ENCODE measurements at regions not wholly inside any gene's neighbourhood (a gene's known extent, or its start where the extent isn't known, plus 50 kb on each side); places are given as distances from the start of the nearest gene placed in this dataset.
"Not testable (repeated sequence)": the region's sequence is repeated elsewhere in the genome, so short reads cannot be mapped to it uniquely, and the experiment has no call there.

DNA sequence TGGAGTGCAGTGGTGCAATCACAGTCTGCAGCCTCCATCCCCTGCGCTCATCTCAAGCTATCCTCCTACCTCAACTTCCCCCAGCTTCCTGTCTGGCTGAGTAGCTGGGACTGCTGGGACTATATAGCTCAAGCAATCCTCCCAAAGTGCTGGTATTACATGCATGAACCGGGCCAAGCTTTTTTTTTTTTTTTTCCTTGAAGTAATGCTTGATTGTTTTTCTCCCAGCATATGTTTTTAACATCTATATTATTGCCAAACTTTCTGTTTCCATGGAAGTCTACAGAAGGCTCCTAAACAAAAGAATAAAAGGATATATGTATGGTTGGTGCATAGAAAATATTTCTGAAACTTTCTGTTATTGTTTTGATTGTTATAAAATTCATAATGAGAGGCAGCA lies 853.6 kb downstream of the KCNA4 start:
- DNase-seq, result no peak

DNA sequence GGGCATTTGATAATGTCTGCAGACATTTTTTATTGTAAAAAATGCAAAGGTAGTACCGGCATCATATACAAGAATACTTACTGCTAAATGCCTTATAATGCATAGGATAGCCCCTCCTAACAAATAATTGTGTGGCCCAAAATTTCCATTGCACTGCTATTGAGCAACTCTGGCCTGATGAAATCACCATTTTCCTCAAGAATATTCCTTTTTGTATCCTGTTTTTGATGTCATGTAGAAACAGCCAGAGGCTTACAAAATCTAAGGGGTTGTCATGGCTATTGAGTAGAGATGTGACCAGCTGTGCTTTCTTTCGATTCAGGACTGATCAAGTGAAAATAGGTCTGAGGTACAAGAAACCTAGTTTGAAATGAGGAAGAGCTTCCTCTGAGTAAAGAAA lies 854.3 kb downstream of the KCNA4 start:
- DNase-seq, result no peak

DNA sequence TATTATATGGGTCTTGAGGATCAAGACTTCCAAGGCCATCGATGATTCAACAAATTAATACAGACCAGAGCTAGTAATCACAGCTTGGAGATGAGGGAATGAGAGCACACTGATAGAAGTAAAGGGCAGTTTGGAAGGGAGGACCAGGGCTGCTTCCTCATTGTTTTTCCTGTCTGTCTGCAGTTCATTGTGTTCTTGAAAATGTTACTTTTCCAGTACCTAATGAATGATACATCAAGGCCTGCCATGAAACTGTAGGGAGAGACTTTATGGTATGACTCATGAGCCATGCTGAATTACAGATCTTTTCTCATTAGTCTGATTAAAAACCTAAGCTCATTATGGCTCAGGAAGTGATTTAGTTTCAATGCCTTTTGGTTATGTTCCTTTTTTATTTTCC lies 855.6 kb downstream of the KCNA4 start:
- no peak for DNase-seq

DNA sequence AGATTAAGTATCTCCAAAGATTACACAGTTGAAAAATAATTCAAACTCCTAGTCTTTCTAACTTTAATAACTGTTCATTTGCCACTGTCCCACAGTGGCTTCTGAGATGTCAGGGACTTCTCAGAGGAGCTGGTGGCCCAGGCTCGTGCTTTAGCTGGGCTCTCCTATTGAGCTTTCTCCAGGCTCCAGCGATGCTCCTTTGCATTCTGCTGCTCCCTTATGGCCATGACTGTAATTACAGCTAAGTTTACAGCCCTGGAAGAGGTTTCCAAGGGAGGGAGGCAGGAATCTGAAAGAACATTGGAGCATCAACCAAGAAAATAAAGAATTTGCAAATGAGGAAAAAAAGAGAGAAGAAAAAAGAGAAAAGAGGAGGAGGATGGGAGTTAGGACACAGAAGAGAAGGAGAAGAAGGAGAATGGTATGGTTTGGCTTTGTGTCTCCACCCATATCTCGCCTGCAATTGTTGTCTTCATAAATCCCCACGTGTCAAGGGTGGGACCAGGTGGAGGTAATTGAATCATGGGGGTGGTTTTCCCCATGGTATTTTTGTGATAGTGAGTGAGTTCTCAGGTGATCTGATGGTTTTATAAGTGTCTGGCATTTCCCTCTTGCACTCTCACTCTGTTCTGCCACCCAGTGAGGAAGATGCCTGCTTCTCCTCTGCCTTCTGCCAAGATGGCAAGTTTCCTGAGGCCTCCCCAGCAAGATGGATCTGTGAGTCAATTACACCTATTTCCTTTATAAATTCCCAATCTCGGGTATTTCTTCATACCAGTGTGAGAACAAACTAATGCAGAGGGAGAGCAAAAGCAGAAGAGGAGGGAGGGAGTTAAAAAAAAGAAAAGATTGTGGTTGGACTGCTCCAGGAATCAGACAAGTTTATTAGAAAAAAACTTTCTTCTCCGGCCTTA lies 857.0 kb downstream of the KCNA4 start:
- peak; percentile 1 to 32 for DNase-seq

DNA sequence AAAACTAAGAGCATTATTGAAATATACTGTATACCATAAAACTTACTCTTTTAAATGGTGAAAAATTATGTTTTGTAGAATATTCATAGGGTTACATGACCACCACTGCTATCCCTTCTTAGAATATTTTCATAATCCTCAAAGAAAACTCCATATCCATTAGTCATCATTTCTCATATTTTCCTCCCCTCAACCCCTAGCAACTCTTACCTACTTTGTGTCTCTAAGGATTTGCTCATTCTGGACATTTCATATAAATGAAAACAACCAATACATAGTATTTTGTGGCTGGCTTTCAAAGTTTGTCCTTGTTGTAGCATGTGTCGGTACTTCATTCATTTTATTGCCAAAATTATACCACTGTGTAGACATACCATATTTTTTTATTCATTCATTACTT lies 863.8 kb downstream of the KCNA4 start:
- no peak for DNase-seq

DNA sequence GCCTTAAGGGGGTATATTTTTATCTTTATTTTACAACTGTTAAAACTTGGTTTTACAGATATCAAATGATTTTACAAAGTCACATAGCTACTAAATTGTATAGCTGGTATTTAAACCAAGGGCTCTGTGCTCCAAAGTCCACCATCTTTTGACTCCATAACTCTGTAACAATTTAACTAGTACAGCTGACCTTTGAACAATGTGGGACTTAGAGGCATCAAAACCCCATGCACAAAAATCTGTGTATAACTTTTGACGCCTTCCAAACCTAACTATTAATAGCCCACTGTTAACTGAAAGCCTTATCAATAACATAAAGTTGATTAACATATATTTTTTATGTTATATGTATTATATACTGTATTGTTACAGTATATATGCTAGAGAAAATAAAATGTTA lies 874.3 kb downstream of the KCNA4 start:
- not testable (repeated sequence) for DNase-seq

DNA sequence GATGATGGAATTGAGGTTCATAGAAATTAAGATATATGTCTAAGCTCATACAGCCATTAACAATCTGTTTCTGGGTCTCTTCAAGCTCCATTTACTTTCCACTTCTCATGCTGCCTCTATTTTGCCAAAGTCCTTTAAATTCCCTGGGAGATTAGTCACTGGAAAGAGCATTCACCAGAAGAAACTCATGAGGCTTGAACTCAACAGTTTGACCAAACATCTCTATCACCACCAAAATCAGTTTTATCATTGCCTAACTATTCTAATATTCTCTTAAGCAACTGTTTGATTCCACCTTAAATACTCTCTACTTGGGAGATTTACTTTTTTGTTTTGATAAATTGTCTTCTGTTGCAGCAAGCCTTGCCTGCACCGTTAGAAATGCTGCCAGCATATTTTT lies 881.3 kb downstream of the KCNA4 start:
- no peak for DNase-seq

DNA sequence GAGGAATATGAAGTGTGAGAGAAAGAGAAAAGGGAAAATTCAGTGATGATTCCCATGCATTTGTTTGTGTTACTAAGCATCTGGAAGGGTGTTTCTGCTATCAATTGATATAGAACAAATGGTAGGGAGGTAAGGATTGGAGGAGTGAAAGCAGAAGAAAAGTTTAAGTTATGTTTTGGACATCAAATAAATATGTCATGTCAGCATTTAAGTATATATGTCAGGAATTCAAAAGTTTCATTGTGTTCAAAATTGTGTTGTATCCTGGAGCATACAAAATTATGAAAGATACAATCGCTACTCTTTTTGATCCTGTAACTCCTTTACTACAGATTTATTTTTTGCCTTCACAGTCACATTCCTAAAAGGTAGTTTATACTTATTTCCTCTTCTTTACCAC lies 885.8 kb downstream of the KCNA4 start:
- DNase-seq, result no peak

DNA sequence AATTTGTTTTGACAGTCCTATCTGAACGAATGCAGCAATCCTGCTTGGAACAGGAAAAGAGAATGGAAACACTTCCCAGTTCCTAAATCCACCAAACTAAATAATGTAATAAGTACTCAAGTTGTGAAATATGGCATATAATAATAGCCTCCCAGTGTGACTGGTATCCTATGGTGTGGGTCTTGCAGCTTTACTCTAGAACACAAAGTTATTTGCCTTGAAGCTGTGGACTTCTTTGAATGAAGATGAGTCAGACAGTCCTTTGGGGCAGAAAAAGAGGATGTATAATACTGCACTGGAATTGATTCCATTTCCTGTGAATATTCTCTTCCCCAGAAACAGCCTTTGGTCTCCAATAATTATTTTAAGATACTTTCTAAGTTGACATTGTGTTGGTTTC lies 887.0 kb downstream of the KCNA4 start:
- DNase-seq, result no peak

DNA sequence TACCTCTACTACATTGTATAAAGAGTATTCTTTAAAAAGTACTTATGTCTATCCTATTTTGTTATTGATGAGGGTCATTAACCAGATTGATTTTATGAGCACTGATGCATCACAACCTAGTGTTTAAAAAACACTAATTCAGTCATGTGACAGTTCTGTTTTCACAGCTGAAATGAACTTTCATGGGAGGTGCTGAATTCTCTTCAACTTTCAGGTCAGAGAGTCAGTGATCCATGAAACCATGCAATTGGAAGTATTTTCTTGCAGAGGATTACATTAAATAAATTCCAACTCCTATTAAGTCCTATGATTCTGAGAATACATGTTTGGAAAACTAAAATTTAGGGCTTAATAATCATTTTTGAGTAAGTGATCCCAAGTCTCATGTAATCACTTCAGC lies 889.4 kb downstream of the KCNA4 start:
- no peak for DNase-seq

DNA sequence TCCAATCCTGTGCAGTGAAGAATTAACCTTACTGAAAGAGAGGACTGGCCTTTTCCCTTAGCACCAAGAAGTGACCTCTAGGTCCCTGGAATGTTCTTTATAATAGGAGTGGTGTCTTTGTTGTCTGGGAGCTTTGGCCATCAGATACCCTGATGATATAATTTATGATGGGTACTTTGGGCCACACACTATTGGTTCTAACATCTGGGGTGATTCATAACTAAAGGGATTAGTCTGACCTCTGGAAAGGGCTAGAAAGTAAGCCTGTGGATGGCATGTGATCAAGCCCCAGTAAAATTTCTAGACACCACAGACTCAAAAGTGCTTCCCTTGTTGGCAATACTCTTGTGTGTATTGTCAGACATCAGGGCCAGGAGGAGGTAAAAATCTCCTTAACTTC lies 891.2 kb downstream of the KCNA4 start:
- no peak for DNase-seq

DNA sequence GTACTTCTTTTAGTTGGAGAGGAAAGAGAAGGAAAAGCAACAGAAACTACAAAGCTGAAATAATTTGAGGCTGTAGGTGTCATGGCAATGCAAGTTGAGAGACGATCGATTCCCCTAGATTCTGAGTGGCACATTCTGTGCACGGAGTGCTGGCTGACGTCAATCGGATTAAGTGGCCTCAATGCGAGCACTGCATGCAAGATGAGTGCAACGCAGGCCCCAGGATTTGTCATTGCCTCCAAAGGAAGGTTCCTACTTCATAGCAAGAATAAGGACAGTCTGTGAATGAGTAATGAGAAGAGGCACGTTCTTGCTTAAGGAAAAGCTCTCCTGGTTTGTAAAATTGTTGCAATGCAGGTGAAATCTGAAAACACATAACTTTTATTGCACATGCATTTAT lies 892.4 kb downstream of the KCNA4 start:
- no peak for DNase-seq

DNA sequence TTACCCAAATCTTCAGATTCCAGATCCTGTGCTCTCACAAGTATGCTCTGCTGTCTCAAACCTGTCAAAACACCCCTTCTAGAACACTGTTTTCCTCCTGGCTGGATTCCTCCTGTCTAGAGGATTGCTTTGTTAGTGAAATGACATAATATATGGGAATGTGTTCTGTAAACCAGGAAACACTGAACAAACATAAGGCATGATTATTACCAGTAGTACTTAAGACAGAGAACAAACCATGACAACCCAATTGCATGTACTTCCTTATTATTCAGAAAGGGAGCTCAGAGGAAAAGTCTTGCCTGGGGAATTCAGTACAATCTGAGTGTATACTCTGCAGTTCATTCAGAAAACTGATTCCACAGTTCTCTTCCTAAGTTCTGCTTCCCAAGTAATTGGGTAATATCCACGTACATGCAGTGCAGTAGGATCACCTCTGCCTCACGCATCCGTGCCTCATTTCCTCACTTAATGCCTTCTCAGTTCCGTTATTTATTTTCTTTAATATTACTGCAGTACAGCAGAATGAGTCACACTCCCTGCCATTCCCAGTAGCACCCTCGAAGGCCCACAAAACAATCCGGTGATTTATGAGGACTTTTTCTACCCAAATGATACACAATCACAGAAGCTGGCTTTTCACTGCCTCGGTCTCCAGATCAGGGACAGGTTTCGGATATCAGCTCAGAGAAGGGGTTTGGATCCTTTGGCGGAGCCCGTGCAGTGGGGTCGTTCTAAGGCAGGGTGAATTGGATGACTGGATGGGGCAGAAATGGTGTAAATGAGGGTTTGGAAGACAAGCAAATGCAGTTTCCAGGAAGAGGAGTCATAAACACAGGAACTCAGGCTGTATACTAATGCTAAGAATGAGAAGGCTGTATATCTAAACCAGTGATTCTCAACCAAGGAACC lies 896.9 kb downstream of the KCNA4 start:
- DNase-seq, result peak in 1 of 2 donors; percentile 0

DNA sequence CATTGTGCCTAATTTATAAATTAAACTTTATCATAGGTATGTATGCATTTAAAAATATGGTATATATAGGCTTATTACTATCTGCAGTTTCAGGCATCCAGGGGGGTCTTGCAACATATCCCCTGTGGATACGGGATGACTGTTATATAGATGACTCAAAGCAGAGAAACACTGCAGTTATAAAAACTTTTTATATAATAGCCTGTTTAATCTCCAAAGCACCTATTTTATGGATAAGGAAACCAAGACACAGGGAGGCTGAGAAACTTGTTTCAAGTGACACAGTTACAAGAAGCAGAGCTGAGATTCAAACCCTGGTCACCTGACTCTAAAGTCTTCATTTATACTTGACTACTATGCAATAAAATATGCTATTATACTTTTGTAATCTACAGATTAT lies 897.7 kb downstream of the KCNA4 start:
- no peak for DNase-seq

DNA sequence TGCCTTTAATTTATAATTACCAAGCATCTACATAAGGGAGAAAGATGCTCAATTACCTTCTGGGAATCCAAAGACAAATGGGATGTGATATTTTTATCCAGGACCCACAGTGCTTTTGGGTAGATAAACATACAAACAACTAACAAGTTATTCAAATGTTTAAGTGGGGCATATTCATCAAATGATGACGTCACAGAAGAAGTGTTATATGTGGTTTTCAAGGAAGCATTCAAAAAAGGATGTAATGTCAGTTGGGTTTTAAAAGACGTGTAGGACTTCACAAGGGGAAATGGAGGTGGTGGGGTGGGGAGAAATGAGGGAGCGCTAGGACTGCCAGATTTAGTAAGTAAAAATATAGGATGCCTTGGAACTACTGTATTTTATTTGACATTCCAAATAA lies 915.9 kb downstream of the KCNA4 start:
- no peak for DNase-seq

DNA sequence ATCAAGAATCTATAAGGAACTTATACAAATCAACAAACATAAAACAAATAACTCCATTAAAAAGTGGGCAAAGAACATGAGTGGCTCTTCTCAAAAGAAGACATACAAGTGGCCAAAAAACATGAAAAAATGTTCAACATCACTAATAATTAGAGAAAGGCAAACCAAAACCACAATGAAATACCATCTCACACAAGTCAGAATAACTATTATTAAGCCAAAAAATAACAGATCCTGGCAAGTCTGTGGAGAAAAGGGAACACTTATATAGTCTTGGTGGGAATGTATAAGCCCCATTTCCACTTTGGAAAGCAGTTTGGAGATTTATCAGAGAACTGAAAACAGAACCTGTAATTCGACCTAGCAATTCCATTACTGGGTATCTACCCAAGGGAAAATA lies 921.0 kb downstream of the KCNA4 start:
- DNase-seq, result no peak

DNA sequence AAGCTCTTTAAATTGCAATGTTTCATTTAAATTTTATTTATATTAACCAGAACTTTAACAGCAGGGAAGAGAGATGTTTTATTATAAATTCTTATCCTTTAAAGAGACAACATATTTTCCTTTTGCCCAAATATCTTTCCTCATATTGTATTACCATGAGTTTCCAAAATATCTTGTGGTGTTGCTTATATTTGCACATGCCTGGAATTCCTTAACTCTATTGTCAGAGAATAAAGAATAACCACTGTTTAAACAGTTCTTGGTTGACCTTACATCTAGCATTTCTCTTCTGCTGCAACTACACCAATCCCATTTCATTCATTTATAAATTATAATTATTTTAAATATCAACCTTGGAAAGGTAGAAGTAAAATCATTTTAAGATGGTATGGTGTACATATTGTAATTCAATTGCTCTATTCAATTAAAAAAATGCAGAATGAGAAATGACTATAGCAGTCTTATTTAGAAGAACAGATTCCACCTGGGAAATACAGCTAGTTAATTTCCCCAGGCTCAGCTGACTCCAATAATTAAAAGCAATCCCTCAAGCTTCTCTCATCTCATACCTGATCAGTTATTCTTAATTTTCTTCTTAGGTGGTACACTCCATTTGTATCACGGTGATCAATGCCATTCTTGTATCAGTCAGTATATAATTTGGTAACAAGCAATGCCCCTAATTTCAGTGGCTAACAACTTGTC lies 923.3 kb downstream of the KCNA4 start:
- DNase-seq, result no peak

DNA sequence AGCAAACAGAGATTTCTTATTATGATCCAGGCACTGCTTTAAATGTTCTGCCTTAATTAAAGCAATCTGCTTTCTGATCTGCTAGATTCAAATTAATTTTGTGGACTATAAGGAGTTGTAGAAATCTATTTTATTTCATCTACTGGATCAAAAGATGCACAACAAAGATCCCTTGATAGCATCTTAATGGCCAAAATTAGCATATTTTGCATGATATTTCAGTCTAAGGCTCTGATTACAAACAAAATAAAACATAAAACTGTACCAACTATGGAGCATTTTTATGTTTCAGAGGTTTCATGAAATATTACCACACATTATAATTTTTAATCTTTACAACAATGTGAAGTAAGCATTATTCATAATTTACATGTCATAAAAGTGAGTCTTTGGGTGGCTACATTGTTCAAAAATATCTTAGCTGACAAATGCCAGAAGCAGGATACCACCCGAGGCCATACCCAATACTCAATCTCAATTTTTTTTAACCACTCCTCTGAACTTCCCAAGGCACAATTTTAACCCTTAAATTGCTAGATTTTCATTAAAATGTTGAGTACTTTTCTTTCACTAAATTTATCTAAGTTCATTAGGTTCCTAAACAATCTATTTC lies 929.5 kb downstream of the KCNA4 start:
- DNase-seq, result no peak

DNA sequence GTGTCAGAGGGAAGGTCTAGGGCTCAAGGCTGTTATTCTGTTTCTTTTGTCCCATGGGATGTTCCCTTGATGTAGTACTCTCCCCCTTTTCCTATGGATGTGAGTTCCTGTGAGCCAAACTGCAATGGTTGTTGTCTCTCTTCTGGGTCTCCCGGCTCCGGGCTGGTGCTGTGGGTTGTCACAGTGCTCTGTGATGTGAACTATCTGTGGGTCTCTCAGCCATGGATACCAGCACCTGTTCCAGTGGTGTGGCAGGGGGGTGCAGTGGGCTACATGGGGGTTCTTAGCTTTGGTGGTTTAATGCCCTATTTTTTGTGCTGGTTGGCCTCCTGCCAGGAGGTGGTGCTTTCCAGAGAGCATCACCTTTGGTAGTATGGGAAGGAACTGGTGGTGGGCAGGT lies 941.1 kb downstream of the KCNA4 start:
- DNase-seq, result no peak

DNA sequence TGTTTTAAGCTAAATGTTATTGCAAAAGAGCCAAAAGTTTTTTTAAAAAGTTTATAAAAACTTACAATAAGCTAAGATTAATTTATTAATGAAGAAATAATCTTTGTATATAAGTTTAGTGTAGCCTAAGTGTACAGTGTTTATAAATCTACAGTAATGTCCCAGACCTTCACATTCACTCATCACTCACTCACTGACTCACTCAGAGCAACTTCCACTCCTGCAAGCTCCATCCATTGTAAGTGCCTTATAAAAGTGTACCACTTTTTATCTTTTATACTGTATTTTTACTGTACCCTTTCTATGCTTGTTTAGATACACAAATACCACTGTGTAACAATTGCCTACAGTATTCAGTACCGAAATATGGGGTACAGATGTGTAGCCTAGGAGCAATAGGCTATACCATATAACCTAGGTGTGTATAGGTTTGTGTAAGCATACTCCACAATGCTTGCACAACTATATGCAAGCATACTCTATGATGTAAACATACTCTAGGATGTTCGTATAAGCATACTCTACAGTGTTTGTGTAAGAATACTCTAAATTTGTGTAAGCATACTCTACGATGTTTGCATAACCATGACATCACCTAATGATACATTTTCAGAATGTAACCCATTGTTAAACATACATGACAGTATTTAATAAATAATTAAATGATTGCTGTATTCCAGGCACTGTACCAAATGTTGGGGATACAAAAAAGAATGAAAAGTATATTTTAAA lies 953.0 kb downstream of the KCNA4 start:
- no peak for DNase-seq

DNA sequence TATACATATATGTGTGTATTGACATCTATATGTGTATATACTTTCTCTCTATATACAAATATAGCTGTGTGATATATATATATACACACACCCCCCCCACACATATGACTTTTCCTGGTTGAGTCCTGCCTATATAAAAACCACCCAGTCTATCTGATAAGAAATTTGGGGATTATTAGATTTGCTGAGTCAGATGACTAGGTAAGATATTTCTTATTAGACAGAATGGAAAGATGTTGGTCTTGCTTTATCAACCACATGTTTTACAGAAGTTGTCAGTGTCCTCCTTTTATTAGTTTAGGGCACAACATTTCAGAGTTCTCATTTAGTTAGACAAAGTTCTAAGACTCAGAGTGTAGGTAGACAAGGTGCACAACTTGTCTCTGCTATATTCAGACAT lies 953.3 kb downstream of the METTL15 start:
- no peak for DNase-seq
